NCI-H526 (cell line): ENCODE measurements at regions not wholly inside any gene's neighbourhood (a gene's known extent, or its start where the extent isn't known, plus 50 kb on each side); places are given as distances from the start of the nearest gene placed in this dataset.
A peak's percentile ranks its signal among the peaks of the same experiment; 100 is the strongest.
"Not testable (repeated sequence)": the region's sequence is repeated elsewhere in the genome, so short reads cannot be mapped to it uniquely, and the experiment has no call there.

ENCODE experiments used
- DNase-seq, 2 experiments: peaks; one replicate each; lab custom pipeline; 2025; lab: John Stamatoyannopoulos, UW

DNA sequence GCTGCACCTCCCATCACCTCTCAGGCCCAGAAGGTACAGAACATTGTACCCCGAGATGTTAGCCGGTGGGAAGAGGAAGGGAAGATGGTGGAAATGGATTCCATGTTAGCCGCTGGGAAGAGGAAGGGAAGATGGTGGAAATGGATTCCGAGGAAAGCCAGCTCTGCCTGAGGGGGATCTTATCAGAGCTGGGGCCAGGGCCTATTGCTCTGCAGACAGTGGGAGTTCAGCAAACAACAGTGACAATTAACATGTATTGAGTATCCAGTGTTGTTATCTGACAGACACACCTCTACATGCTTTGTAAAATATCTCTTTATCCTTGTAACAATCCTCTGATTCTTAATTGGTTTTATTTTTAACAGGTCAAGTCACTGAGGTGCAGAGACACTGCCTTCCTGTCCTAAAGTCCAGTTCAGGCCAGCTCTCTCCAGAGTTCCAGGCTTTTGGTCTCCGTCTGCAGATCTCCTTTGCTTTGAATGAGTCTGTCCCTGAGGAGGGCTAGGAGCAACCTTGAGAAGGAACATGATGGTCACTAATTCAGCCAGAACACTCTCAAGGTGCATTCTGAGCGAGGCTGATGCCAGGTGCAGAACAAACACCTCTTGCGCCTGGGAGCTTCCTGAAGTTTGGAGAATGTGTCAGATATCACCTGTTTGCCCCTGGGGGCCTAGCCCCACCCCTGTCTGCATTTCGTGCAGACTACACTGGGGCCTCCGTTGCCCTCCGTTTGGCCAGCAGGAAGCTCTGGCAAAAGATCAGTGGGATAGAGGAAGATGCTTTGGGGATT lies 82.4 kb upstream of the PODXL start:
- DNase-seq, result no peak

DNA sequence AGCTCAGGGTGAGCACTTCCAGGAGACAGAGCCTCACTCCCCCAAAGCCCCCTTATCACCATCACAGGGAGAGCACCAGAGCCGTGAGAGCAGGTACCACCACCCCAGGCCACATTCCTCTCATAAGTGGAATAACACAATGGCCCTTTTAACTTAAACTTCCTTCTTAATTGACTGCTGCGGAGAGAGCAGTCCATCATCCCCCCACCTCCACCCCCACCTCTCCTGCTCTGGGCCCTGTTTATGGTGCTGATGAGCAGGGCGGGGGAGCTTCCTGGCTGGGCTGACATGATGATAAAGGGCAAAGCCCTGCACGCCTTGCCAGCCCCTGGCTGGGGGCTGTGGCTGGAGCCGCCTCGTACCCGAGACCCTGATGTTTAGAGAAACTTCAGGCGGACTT lies 81.4 kb upstream of the PODXL start:
- DNase-seq, result no peak

DNA sequence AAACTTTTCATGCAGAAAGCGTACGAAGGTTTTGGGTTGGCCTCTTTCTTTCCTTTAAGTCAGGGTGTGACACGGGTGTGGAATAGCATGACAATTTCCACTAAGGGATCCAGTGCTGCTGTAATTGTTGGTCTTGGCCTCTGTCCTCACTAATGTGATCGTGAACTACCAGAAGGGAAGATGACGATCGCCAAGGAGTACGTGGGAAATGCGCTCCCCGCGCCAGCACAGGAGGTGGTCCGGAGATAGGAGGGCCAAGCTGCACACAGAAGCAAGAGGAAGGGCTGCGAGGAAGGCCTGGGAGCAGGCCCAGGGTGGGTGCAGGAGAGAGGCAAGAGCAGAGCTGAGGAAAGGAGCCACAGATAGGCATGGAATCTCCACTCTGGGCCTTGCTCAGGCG lies 79.7 kb upstream of the PODXL start:
- no peak for DNase-seq

DNA sequence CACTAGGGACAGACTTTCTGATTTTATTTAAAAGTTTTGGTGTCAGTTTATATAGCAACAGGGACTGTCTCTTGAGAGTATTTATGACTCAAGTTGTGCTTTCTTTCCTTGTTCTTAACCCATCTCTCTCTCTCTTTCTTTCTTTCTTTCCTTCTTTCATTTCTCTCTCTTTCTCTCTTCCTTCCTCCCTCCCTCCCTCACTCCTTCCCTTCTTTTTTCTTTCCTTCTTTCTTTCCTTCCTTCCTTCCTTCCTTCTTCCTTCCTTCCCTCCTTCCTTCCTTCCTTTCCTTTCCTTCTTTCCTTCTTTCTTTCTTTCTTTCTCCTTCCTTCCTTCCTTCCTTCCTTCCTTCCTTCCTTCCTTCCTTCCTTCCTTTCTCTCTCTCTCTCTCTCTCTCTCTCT lies 77.8 kb upstream of the PODXL start:
- DNase-seq, result not testable (repeated sequence)

DNA sequence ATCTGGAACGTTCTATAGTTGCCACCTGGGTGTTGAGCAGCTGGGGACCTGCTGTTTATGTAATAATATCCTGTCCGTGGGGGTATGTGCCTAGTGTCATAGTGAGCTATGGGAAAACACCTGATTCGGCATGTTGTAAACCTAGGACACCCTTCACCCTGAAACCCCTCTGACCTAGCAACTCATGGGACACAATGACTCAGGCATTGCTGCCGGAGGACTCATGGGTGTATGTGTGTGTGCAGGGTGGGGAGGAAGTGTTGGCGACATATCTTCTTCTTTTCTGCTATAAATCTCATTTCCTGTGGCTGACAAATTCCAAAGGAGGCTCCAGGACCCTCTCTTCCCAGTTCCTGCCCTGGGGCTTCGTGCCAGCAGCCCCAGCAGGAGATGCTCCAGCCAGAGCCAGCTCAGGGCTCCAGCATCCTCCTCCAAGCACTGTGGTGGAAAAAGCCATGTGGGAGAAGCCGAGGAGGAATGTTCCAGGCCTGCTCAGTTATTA lies 77.0 kb upstream of the PODXL start:
- DNase-seq, result no peak

DNA sequence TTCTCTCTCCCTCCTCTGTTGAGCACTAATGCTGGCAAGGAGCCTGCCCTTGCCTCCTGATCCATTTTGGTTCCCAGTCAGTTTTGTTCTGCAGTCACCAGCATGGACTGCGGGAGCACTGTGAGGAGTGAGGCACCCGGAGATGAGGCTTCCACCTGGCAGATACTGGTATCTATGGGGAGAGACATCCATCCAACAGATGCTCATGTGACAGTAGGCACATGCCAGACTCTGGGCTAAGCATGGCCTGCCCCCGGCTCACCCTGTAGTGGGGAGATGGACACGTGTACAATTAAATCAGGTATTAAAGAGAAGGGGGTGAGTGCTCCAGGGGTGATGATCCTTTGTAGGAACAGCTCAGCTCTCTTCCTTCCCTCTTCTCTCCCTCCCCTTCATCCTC lies 74.0 kb upstream of the PODXL start:
- no peak for DNase-seq

DNA sequence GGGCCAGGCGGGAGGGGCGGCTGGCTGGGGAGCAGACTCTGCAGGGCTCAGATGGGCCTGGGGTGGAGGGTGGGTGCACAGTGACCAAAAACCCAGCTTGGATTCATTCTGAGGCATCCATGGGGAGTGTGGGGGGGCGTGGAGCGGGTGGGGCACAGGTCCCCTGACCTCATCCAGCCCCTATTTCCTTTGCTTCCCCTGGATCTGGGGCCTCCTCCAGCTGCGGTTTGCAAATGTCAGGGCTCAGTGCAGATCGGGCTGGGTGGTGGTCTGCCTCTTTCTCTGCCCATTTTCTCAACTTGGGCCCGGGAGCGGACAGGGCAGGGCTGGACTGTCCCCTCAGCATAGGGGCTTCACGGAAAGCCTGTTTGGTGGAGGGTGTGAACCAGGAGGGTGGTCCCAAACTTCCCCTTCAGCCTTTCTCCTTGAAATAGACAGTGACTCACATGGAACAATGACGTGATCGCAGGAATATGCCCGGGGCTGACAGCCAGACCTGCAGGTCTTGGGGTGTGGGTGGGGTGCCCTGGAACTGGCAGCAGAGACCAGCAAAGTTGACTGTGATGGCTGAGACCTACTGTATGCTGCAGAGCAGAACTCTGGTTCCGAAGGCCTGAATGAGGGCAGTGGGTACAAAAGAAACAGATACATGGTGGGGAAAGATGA lies 72.9 kb upstream of the PODXL start:
- no peak for DNase-seq

DNA sequence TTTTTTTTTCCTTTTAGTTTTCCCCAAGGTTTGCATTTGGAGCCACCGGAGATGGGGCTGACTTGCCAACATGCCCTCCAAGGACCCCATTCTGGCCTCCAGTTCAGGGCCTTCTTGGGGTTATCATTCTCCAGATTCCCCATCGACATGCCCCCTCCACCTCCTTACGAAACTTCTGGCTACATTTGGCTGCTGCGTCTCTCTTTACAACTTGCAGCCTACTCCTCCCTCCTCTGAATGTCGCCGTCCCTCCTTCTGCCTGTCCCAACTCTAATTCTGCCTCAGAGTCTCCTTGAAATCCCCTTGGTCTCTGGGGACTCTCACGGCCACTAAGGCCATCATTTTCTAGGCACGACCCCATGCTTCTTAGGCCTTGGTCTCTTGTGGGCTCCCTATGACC lies 72.2 kb upstream of the PODXL start:
- DNase-seq, result no peak

DNA sequence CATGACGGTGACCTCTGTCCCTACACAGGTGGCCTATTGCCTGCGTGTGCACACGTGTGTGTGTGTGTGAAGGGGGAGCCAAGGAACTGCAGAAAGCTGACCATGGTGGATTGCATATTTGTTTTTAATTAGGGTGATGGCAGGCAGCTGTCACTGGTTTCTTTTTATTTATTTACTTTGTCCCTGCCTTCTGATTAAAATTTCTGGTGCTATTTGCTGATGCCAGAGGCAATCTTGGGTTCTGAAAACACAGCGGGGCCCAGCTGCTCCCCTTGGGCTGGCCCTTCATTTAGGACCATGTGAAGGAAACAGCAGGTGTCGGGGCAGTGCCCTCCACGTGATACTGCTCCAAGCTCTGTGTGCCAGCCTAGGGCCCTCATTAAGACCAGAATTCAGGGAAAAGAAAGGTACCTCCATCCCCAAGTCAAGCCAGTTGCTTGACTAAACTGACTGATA lies 71.3 kb upstream of the PODXL start:
- peak in 1 of 2 experiments; percentile 29 for DNase-seq

DNA sequence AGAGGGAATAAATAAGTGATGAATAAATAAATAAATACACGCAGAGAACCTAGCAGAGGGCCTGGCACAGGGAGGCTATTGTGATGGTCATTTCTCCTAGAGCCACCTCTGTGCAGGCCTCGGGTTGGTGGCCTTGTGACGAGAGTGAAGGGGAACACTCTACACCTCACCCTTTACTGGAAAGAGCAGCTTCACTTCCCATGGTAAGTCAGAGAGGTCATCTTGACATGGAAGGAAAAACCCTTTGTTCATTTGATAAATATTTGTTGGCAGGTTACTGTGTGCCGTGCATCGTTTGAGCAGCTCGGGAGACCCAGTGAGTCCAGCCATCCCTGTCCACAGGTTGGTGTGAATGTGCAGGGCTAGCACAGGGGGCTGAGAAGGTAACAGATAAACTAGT lies 70.2 kb upstream of the PODXL start:
- DNase-seq, result no peak

DNA sequence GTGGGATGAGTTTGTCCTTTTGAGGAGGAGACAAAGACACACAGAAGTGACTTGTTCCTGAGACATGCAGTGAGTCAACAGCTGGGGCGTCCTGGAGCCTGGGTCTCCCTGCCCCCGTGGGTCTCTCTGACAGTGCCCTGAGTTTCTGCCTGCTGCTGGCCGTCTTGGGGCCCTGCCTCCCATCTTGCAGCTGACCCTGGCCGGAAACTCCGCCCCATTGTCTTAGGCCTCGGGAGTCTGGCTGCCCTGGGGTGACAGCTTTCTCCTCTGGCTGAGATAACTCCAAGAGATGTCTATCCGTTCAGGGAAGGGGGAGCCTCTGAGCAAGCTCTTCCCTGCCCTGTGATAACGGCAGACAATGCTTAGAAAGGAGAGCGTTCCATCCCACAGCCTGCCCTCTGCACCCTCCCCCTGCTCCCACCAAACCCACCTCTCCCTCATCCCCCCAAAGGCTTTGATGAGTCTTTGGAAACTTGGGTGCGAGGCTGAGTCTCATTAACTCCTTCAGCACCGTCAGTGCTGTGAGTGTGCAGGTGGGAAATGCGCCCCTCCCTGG lies 69.5 kb upstream of the PODXL start:
- no peak for DNase-seq

DNA sequence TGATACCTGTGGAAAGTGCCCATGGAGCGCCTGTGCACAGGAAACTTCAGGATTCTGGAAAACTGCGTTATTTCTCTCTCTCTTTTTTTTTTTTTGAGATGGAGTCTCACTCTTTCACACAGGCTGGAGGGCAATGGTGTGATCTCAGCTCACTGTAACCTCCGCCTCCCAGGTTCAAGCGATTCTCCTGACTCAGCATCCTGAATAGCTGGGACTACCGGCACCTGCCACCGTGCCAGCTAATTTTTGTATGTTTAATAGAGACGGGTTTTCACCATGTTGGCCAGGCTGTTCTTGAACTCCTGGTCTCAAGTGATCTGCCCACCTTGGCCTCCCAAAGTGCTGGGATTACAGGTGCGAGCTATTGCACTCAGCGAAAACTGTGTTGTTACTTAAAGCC lies 68.9 kb upstream of the PODXL start:
- DNase-seq, result not testable (repeated sequence)

DNA sequence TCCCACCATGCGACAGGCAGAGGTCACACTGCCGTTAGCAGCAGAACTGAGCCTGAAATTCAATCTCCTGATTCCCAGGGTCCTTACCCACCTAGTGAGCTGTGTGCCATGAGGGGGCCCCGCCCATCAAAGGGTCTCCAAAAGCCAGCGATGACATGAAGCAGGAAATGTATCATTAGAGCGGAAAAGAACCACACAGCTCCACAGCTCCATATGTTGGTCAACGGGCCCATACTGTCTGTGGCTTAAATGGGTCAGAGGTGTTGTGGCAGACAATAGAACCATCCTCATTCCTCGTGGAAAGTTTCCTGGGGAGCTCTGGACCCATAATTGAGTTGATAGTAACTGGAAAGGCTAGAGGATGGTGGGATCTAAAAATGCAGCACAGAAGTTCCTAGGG lies 68.1 kb upstream of the PODXL start:
- no peak for DNase-seq

DNA sequence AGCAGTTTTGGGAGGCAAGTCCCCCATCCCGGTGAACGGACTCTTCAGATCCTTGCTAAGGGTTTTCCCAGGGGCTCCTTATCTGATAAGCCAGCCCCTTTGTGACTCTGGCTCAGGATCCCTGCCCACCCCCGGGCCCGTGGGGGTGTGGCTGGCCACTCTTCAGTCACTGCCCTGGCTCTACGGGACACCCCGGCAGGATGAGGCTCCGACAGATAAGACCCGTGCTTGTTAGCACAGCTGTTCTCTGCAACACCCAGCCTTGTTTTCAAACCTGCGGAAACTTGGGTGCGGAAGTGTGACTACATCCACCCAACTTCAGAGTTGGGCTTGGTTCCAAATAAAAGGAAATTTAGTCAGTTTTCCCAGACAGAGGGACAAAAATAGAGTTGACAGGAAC lies 66.7 kb upstream of the PODXL start:
- no peak for DNase-seq

DNA sequence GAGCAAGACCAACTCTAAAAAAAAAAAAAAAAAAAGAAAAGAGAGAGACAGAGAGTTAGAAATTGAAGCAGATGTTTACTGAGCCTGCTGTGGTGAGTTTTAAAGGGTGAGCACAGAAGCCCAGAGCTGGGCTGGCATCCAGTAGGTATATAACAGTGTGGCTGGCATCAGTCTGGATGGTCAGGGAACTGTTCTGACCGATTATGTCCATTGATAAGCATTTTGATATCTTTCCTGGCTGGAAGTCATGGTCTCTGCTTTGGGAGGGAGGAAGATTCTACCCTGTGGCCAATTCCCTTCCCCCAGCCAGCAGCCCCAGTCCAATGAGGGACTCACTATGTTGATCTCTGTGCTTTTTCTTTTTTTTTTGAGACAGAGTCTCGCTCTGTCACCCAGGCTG lies 65.2 kb upstream of the PODXL start:
- no peak for DNase-seq

DNA sequence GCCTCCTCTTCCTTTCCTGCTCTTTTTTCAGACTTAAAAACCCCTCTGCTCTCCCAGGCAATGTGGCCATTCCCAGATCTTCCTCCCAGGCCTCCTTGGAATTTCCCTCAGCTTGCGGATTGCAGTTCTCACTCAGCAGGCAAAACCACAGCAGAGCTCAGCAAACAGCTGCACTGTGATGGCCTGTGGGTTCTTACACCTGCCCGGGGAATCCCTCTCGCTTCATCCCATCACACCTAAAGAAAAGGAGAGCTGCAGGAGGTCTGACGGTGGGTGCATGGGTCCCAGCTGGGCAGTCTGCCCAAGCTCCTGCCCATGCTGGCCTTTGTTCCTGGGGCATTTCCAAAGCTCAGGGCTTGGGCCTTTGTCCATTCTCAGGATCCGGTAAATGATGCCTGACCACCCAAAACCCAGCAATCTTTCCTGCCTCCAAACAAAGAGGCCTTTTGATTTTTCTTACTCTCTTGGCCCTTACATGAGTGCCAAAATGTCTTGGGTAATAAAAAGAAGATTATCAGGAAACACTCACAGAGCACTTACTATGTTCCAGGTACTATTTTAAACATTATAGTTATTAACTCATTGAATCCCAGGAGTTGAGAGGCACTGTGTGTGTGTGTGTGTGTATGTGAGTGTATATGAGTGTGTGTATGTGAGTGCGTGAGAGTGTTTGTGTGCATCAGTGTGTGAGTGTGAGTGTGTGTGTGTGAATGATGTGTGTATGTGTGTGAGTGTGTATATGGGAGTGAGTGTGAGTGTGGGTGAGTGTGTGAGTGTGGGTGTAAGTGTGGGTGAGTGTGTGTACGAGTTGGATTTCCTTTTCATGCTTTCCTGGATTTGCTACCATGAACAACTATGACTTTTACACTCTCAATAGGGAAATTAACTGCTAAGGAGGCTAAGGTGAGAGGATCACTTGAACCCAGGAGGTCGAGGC lies 64.5 kb upstream of the PODXL start:
- DNase-seq, result no peak

DNA sequence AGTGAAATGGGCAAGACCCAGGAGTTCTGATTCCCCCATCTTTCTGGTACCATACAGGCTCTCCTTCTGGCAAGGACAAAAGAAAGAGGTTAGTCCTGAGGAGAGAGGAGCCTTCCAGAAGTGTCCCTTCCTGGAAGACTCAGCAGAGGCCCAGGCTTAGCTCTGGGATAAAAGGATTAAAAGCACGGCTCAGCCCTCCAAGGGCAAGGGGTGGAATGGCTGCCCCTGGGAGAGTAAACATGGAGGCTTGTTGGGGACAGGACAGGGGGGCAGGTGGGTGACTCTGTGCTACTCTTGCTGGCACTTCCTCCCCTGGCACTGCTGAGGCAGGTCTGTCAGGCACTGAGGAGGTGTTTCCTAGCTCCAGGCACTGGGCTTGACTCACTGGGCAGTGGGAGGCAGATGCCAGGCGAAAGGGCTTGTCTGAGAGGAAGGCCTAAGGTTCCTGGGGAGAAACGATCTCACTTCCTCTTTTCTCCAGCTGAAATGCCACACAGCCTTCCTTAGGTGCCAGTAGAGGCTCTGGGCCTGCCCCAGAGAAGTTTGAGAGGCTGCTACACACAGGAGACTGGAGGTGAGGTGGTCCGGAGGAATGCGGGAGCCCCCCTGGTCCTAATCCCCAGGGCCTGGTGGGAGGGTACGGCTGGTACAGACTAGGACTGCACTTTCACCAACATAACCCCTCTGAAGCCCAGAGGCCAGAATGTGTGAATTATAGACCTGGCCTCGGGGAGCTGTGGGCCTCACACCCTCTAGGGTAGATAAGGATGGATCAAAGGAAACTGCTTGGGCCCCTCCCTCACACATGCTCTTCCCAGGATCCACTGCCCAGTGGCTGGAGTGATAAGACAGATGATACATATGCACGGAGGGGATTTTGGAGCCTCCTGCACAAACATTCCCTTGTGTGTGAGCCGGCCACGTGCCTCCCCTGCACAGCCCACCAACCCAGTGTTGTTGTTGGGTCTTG lies 63.2 kb upstream of the PODXL start:
- no peak for DNase-seq

DNA sequence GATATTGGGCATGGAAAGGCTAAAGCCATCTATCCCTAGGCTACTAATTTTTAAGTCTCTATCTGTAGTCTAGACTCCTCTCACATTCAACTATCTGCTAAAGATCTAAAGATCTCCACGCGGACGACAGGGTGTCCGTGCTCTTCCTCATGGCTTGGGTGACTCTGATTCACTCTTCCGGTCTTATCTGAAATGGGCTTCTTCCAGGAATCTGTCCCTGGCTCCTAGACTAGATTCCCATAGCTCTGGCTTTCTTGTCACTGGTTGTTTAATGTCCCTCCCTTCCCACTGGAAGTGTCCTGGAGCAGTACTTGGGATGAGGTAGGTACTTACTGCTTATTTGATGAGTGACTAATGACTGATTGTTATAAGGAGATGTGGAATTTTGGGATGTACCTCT lies 62.0 kb upstream of the PODXL start:
- no peak for DNase-seq

DNA sequence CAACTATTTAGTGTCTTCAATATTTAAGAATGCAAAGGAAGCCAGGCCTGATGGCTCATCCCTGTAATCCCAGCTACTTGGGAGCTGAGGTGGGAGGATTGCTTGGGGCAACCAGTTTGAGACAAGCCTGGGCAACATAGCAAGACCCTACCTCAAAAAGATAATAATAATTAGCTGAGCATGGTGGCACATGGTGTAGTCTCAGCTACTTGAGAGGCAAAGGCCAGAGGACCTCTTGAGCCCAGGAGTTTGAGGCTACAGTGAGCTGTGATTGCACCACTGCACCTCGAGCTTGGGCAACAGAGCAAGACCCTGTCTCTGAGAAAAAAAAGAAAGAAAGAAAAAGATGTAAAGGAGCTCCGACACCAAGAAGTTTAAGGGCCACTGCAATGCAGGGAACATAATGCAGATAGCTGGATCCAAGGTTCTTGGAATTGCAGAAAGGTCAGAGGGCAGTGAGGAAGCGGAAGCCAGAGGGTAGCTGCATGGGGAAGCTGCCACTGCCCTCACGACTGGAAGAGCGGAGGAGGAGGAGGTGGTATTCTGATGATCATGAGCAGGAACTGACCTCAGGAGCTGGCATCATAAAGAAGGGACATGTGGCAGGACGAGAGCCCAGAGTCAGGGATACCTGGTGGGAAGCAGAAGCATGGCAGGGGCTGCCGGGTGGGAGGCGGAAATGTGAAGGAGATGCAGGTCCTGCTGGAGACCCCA lies 60.2 kb upstream of the PODXL start:
- DNase-seq, result no peak

DNA sequence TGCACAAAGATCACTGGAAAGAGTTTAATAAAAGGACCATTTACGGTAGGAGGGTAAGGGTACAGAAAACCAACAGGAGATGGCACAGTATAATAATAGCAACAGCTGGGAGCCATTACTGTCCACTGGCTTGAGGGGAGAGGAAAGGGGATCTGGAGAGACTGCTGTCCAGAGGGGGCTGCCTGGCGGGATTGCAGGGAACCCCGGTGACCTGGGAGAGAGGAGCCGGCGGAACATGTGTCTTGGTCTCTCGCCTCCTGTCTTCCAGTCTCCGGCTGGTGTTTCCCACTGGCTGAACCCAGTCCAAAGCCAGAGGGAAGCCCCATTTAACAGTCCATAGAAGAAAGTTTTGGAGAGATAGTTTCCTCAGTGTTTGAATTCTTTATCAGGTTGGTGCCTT lies 57.5 kb upstream of the PODXL start:
- DNase-seq, result no peak
